ENCODE measurements at regions not wholly inside any gene's neighbourhood (a gene's known extent, or its start where the extent isn't known, plus 50 kb on each side); places are given as distances from the start of the nearest gene placed in this dataset.

- TF ChIP-seq POLR2A (IDR thresholded peaks at IDR 0.05) (no peak), CTCF (IDR thresholded peaks at IDR 0.05) (no peak)
Measured at GRCh38 chr3:96491868-96492267, 322.5 kb upstream of the EPHA6 start.

Data from Peyer's patch (tissue), 4 donors.